MM.1S (cell line): ENCODE measurements at regions not wholly inside any gene's neighbourhood (a gene's known extent, or its start where the extent isn't known, plus 50 kb on each side); places are given as distances from the start of the nearest gene placed in this dataset.

ENCODE experiments used
- DNase-seq: peaks from one replicate; pipeline ENCODE4 v3.0.0-alpha.2; 2015
- H2AFZ ChIP-seq: fragments of 300-600 bp; sonication (generic); 2 replicates; pipeline ENCODE4 v1.6.0; 2016; ENCODE audit warnings: antibody characterized with exemption, low read length
- H3F3A ChIP-seq: fragments of 300-600 bp; sonication (generic); 2 replicates; pipeline ENCODE4 v1.6.1; 2016; ENCODE audit warnings: mild to moderate bottlenecking, antibody characterized with exemption, low read length, moderate library complexity, mixed read lengths; ENCODE audit not compliant: insufficient read depth
- H3K27ac ChIP-seq: fragments of 300-600 bp; sonication (generic); 2 replicates; pipeline ENCODE4 v1.5.1; 2016; ENCODE audit warnings: mild to moderate bottlenecking, low read length
- H3K27me3 ChIP-seq: fragments of 300-600 bp; sonication (generic); replicated peaks from 2 replicates; pipeline ENCODE4 v1.6.0; 2016; ENCODE audit warnings: low read length; ENCODE audit not compliant: insufficient read depth
- H3K36me3 ChIP-seq: fragments of 300-600 bp; sonication (generic); replicated peaks from 2 replicates; pipeline ENCODE4 v1.6.1; 2016; ENCODE audit warnings: mild to moderate bottlenecking, low read length, mixed read lengths; ENCODE audit not compliant: insufficient read depth
- H3K4me1 ChIP-seq: fragments of 300-600 bp; sonication (generic); 2 replicates; pipeline ENCODE4 v1.6.1; 2016; ENCODE audit warnings: low read length, mixed read lengths
- H3K4me2 ChIP-seq: fragments of 300-600 bp; sonication (generic); 2 replicates; pipeline ENCODE4 v1.6.0; 2016; ENCODE audit warnings: low read depth, low read length
- H3K4me3 ChIP-seq: fragments of 300-600 bp; sonication (generic); 2 replicates; pipeline ENCODE4 v1.5.1; 2016; ENCODE audit warnings: low read length, mixed read lengths
- H3K79me2 ChIP-seq: fragments of 300-600 bp; sonication (generic); 2 replicates; pipeline ENCODE4 v1.6.1; 2016; ENCODE audit warnings: mixed run types, low read length, mixed read lengths
- H3K9ac ChIP-seq: fragments of 300-600 bp; sonication (generic); 2 replicates; pipeline ENCODE4 v1.6.1; 2016; ENCODE audit warnings: low read length, mixed read lengths
- H3K9me2 ChIP-seq: fragments of 300-600 bp; sonication (generic); replicated peaks from 2 replicates; pipeline ENCODE4 v1.6.1; 2016; ENCODE audit warnings: mild to moderate bottlenecking, low read length, mixed read lengths; ENCODE audit not compliant: insufficient read depth
- H3K9me3 ChIP-seq: fragments of 300-600 bp; sonication (generic); replicated peaks from 2 replicates; pipeline ENCODE4 v1.6.1; 2016; ENCODE audit warnings: mild to moderate bottlenecking, low read length, mixed read lengths; ENCODE audit not compliant: insufficient read depth
- H4K20me1 ChIP-seq: fragments of 300-600 bp; sonication (generic); 2 replicates; pipeline ENCODE4 v1.6.1; 2016; ENCODE audit warnings: mild to moderate bottlenecking, low read length, moderate library complexity, mixed read lengths; ENCODE audit not compliant: insufficient read depth
- EZH2 ChIP-seq: fragments of 300-600 bp; sonication (generic); optimal IDR thresholded peaks from 2 replicates; pipeline ENCODE3; 2017; ENCODE audit warnings: low read depth, mild to moderate bottlenecking, antibody characterized with exemption, low read length, mixed read lengths
- EZH2phosphoT487 ChIP-seq: fragments of 300-600 bp; sonication (generic); IDR thresholded peaks from 2 replicates; pipeline ENCODE4 v1.6.1; 2018; ENCODE audit warnings: antibody characterized with exemption, low read length
- TF ChIP-seq, protein P1 (sequence below): fragments of 300-600 bp; sonication (generic); IDR thresholded peaks from 2 replicates; pipeline ENCODE4 v1.5.1; 2016; ENCODE audit warnings: antibody characterized with exemption, low read length, mixed read lengths

DNA sequence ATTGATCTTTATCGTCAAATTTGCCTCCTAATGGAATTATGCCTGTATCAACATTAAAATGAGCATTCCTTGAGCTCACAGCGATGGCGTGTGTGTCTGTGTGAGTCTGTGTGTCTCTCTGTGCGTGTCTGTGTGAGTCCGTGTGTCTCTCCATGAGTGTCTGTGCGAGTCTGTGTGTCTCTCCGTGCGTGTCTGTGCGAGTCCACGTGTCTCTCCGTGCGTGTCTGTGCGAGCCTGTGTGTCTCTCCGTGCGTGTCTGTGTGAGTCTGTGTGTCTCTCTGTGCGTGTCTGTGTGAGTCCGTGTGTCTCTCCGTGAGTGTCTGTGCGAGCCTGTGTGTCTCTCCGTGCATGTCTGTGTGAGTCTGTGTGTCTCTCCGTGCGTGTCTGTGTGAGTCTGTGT, 326.5 kb upstream of the B3GAT1 start:
- Histone ChIP-seq H4K20me1 (no peaks in the 10 kb centered on the region), H3K9ac (no peak overlapping the region), H3K4me3 (no peak overlapping the region), H3K36me3 (no peaks in the 10 kb centered on the region), H3K27me3 (no peaks in the 10 kb centered on the region), H3K9me3 (no peaks in the 10 kb centered on the region), H3K4me1 (no peaks in the 10 kb centered on the region), H3K79me2 (no peaks in the 10 kb centered on the region), H3K4me2 (no peak overlapping the region), H3K27ac (no peak overlapping the region), H3F3A (no peaks in the 10 kb centered on the region), H2AFZ (no peak overlapping the region), H3K9me2 (no peaks in the 10 kb centered on the region)
- no peak for DNase-seq
- TF ChIP-seq EZH2, result no peak
- TF ChIP-seq, protein P1, sequence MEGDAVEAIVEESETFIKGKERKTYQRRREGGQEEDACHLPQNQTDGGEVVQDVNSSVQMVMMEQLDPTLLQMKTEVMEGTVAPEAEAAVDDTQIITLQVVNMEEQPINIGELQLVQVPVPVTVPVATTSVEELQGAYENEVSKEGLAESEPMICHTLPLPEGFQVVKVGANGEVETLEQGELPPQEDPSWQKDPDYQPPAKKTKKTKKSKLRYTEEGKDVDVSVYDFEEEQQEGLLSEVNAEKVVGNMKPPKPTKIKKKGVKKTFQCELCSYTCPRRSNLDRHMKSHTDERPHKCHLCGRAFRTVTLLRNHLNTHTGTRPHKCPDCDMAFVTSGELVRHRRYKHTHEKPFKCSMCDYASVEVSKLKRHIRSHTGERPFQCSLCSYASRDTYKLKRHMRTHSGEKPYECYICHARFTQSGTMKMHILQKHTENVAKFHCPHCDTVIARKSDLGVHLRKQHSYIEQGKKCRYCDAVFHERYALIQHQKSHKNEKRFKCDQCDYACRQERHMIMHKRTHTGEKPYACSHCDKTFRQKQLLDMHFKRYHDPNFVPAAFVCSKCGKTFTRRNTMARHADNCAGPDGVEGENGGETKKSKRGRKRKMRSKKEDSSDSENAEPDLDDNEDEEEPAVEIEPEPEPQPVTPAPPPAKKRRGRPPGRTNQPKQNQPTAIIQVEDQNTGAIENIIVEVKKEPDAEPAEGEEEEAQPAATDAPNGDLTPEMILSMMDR, result no peak

DNA sequence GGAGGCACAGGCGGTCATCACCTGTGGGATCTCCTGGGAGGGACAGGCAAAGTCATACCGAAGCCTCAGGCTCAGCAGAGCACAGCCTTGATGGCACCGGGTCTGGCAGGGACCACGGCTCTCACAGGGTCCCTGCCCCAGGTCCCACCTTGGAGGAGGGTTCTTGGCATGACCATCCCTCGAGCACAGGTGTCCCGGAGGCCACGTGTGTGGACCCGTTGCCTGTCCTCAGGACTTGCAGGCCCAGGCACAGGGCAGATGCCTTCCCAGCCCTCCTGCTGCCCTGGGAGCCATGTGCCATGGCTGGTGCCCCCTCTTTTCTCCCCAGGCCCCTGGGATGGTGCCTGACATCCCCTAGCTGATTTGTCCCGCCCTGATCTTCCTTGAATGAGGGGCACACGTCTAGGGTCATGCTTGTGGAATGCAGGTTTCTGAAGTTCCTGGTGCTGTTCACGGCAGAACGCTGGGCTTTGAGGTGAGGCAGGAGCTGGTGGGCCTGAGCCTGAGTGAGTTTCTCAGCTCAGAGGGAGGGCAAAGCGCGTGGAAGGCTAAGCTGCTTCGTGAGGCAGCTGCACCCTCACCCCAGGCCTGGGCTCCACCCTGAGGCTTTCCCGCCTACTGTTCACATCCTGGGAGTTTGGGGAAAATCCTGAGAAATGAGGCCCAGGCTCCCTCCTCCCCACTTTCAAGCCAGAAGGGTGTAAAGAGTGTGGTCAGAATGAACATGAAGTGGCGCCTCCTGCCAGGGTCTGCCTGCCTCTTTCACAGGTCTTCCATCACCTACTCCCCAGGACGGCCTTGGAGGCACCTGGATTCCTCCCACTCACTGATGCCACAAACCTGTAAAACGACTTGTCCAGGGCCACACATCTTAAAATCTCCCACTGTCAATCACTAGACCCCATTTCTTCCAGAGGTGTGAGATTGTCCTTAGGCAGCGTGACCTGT, 325.8 kb upstream of the B3GAT1 start:
- no peak overlapping the region for H2AFZ ChIP-seq
- no peaks in the 10 kb centered on the region for H3K27me3 ChIP-seq
- TF ChIP-seq EZH2phosphoT487 (no peak), EZH2 (no peak)
- TF ChIP-seq, protein P1, result no peak
- H3K36me3 ChIP-seq, result no peaks in the 10 kb centered on the region
- no peaks in the 10 kb centered on the region for H3F3A ChIP-seq
- H4K20me1 ChIP-seq, result no peaks in the 10 kb centered on the region
- no peaks in the 10 kb centered on the region for H3K9me2 ChIP-seq
- no peak overlapping the region for H3K4me3 ChIP-seq
- no peak for DNase-seq
- no peaks in the 10 kb centered on the region for H3K4me1 ChIP-seq
- H3K27ac ChIP-seq, result no peak overlapping the region
- no peak overlapping the region for H3K9ac ChIP-seq
- H3K9me3 ChIP-seq, result no peaks in the 10 kb centered on the region
- no peak overlapping the region for H3K4me2 ChIP-seq
- no peaks in the 10 kb centered on the region for H3K79me2 ChIP-seq

DNA sequence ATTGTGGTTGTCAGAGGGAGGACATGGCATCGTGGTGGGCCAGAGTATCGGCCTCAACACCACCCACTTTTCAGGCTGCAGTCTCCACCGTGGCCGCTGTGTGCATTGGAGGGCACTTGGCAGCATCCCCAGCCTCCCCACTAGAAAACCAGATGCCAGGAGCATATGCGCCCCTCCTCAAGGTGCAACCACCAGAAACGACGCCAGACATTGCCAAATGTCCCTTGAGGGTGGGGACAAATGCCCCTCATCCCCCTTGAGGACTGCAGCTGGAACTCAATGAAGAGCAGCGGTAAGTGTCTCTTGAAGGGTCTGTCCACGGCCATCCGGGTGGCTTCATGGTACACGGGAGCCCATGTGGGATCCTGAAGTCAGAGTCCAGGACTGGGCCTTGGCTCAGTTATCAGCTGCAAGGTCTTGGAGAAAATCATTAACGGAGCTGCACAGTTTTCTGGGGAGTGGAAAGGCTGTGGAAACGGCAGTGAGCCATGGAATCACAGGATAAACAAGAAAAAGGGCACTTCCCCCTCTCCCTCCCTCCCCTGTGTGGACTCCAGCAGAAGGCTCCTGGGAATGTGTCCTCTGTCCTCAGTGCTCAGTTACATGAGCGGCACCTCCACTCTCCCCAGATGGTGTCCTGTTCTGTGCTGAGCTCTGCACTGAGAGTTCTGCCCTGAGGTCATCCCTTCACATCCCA, 324.4 kb upstream of the B3GAT1 start:
- Histone ChIP-seq H3K9me3 (no peaks in the 10 kb centered on the region), H3K4me2 (no peak overlapping the region), H3K4me1 (no peaks in the 10 kb centered on the region), H3K79me2 (no peaks in the 10 kb centered on the region), H2AFZ (no peak overlapping the region), H3K9me2 (no peaks in the 10 kb centered on the region), H3F3A (no peaks in the 10 kb centered on the region), H3K27me3 (no peaks in the 10 kb centered on the region), H3K4me3 (no peak overlapping the region), H3K9ac (no peak overlapping the region), H3K27ac (no peak overlapping the region), H4K20me1 (no peaks in the 10 kb centered on the region), H3K36me3 (no peaks in the 10 kb centered on the region)
- DNase-seq, result no peak
- TF ChIP-seq EZH2 (no peak), EZH2phosphoT487 (no peak)
- TF ChIP-seq, protein P1, result no peak
